BLaER1 treated with 17β-estradiol and CSF1 and Interleukin-3, amounts not matched to agents 10 nM and 100 nM (cell line): ENCODE measurements at regions not wholly inside any gene's neighbourhood (a gene's known extent, or its start where the extent isn't known, plus 50 kb on each side); places are given as distances from the start of the nearest gene placed in this dataset.
"Not testable (repeated sequence)": the region's sequence is repeated elsewhere in the genome, so short reads cannot be mapped to it uniquely, and the experiment has no call there.

Source experiments
- H3K27ac ChIP-seq, 11 experiments: shearing (Covaris generic); formaldehyde crosslinking; 2 replicates each; pipeline ENCODE4 v1.8.1; 2022
- H3K27me3 ChIP-seq, 11 experiments: shearing (Covaris generic); formaldehyde crosslinking; 2 replicates each; pipeline ENCODE4 v1.8.1; 2022
- H3K36me3 ChIP-seq, 11 experiments: shearing (Covaris generic); formaldehyde crosslinking; 2 replicates each; pipeline ENCODE4 v1.8.1; 2022
- H3K4me1 ChIP-seq, 10 experiments: shearing (Covaris generic); formaldehyde crosslinking; 2 replicates each; pipeline ENCODE4 v1.8.1; 2022
- H3K4me2 ChIP-seq, 11 experiments: shearing (Covaris generic); formaldehyde crosslinking; 2 replicates each; pipeline ENCODE4 v1.8.1; 2022
- H3K4me3 ChIP-seq, 10 experiments: shearing (Covaris generic); formaldehyde crosslinking; 2 replicates each; pipeline ENCODE4 v1.8.1; 2022
- H3K9ac ChIP-seq, 11 experiments: shearing (Covaris generic); formaldehyde crosslinking; 2 replicates each; pipeline ENCODE4 v1.8.1; 2022
- H3K9me3 ChIP-seq, 11 experiments: shearing (Covaris generic); formaldehyde crosslinking; replicated peaks in 1 of 11; 2 replicates each; pipeline ENCODE4 v1.8.1; 2022
- H4K20me1 ChIP-seq, 11 experiments: shearing (Covaris generic); formaldehyde crosslinking; 2 replicates each; pipeline ENCODE4 v1.8.1; 2022
- Cebpa-rat ChIP-seq, 11 experiments: shearing (Covaris generic); IDR thresholded peaks; 2 replicates each; pipeline ENCODE4 v1.8.1; 2022

DNA sequence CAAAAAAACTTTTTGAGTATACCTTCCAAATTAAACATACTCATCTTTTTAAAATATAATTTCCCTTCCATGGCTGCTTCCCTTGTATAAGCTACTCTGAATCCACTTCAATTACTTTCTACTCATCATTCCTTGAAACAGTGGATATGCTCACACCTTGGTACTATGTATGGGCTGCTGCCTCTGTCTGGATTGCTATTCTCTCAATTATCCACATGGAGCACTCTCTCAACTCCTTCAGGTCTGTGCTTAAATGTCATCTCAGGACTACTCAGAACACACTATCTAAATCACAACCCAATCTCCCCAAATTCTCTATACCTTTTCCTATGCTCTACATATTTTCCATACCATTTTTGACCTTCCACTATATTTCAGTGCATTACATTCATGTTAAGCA, 898.9 kb upstream of the EPHA5 start:
- H3K27ac ChIP-seq: no peak overlapping the region
- no peaks in the 10 kb centered on the region for H3K27me3 ChIP-seq
- no peak overlapping the region for H3K4me3 ChIP-seq
- H3K4me2 ChIP-seq: no peak overlapping the region
- no peak overlapping the region for H3K9ac ChIP-seq
- no peaks in the 10 kb centered on the region for H4K20me1 ChIP-seq
- no peaks in the 10 kb centered on the region for H3K36me3 ChIP-seq
- TF ChIP-seq Cebpa-rat (IDR thresholded peaks at IDR 0.05): no peak
- H3K9me3 ChIP-seq: no peaks in the 10 kb centered on the region
- H3K4me1 ChIP-seq: no peaks in the 10 kb centered on the region

DNA sequence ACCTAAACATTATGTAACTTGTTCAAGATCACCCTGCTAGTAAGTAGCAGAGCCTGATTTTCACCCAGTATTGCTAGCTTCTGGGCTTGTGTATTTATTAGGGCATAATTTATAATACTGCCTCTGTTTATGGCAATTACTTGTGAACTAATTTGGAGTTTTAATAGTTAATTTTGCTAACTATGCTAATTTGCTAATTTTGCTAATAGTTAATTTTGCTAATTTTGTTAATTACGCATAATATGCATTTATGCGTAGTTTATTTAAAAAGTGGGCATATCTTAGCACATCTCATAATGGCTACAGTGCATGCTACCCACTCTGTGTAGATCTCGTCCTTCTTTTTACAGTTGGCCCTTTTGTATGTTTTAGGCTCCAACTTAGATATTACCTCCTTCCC, 898.1 kb upstream of the EPHA5 start:
- Histone ChIP-seq H3K4me1 (no peaks in the 10 kb centered on the region), H3K27ac (no peak overlapping the region), H3K4me2 (no peak overlapping the region), H3K9ac (no peak overlapping the region), H3K27me3 (no peaks in the 10 kb centered on the region), H3K36me3 (no peaks in the 10 kb centered on the region), H4K20me1 (no peaks in the 10 kb centered on the region), H3K9me3 (no peaks in the 10 kb centered on the region), H3K4me3 (no peak overlapping the region)
- TF ChIP-seq Cebpa-rat (IDR thresholded peaks at IDR 0.05): no peak

GRCh38 chr4:66568001-66568400, 897.7 kb upstream of the EPHA5 start:
- Histone ChIP-seq H3K27me3 (no peaks in the 10 kb centered on the region), H3K4me3 (no peak overlapping the region), H3K27ac (no peak overlapping the region), H3K9ac (no peak overlapping the region), H3K9me3 (no peaks in the 10 kb centered on the region), H3K36me3 (no peaks in the 10 kb centered on the region), H3K4me2 (no peak overlapping the region), H4K20me1 (no peaks in the 10 kb centered on the region), H3K4me1 (no peaks in the 10 kb centered on the region)
- no peak for TF ChIP-seq Cebpa-rat (IDR thresholded peaks at IDR 0.05)

GRCh38 chr4:66567551-66567950, 897.3 kb upstream of the EPHA5 start:
- TF ChIP-seq Cebpa-rat (IDR thresholded peaks at IDR 0.05): no peak
- H3K4me1 ChIP-seq: no peaks in the 10 kb centered on the region
- no peak overlapping the region for H3K9ac ChIP-seq
- H4K20me1 ChIP-seq: no peaks in the 10 kb centered on the region
- H3K9me3 ChIP-seq: no peaks in the 10 kb centered on the region
- H3K36me3 ChIP-seq: no peaks in the 10 kb centered on the region
- H3K4me3 ChIP-seq: no peak overlapping the region
- H3K27me3 ChIP-seq: no peaks in the 10 kb centered on the region
- no peak overlapping the region for H3K27ac ChIP-seq
- H3K4me2 ChIP-seq: no peak overlapping the region

DNA sequence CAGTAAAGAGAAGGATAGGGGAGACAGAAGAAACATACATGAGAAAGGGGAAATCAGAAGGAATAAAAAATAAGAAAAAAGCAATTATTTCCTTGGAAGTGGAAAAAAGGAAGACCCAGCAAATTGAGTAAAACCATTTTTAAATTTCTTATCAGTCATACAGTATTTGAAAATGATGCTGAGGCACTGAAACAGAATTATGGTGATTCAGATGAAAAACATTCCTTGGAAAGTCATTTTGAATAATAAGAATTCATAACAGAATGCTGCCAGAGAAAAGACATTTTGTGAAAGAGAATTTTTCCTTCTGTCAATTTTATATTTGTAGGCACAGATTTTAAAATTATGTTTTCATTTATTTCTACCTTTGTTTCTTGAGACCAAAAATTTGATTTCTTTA, 895.5 kb upstream of the EPHA5 start:
- no peak overlapping the region for H3K9ac ChIP-seq
- H3K27me3 ChIP-seq: no peaks in the 10 kb centered on the region
- H3K4me3 ChIP-seq: no peak overlapping the region
- no peak for TF ChIP-seq Cebpa-rat (IDR thresholded peaks at IDR 0.05)
- no peaks in the 10 kb centered on the region for H3K4me1 ChIP-seq
- peaks cover 0 to 8% (median 7%) of the 10 kb centered on the region in 11 experiments; a peak in 13 of 22 replicates for H3K9me3 ChIP-seq
- no peak overlapping the region for H3K4me2 ChIP-seq
- H3K27ac ChIP-seq: no peak overlapping the region
- H3K36me3 ChIP-seq: no peaks in the 10 kb centered on the region
- H4K20me1 ChIP-seq: no peaks in the 10 kb centered on the region

GRCh38 chr4:66564901-66565651, 894.8 kb upstream of the EPHA5 start:
- Histone ChIP-seq H3K4me1 (no peaks in the 10 kb centered on the region), H3K27ac (no peak overlapping the region), H3K27me3 (no peaks in the 10 kb centered on the region), H3K9ac (no peak overlapping the region), H4K20me1 (no peaks in the 10 kb centered on the region), H3K4me3 (no peak overlapping the region), H3K36me3 (no peaks in the 10 kb centered on the region), H3K4me2 (no peak overlapping the region), H3K9me3 (peaks cover 0 to 8% (median 7%) of the 10 kb centered on the region in 11 experiments; a peak in 13 of 22 replicates)
- no peak for TF ChIP-seq Cebpa-rat (IDR thresholded peaks at IDR 0.05)

GRCh38 chr4:66562276-66562806, 892.1 kb upstream of the EPHA5 start:
- TF ChIP-seq Cebpa-rat (IDR thresholded peaks at IDR 0.05): no peak
- H3K4me1 ChIP-seq: no peaks in the 10 kb centered on the region
- H3K9ac ChIP-seq: no peak overlapping the region
- no peak overlapping the region for H3K27ac ChIP-seq
- no peak overlapping the region for H3K4me3 ChIP-seq
- H4K20me1 ChIP-seq: no peaks in the 10 kb centered on the region
- H3K27me3 ChIP-seq: no peaks in the 10 kb centered on the region
- no peak overlapping the region for H3K4me2 ChIP-seq
- no peaks in the 10 kb centered on the region for H3K36me3 ChIP-seq
- peaks cover 0 to 8% (median 7%) of the 10 kb centered on the region in 11 experiments; a peak in 13 of 22 replicates for H3K9me3 ChIP-seq

- not testable (repeated sequence) for H3K36me3 ChIP-seq, H3K27me3 ChIP-seq, H3K4me3 ChIP-seq, H3K27ac ChIP-seq, H3K9ac ChIP-seq, H3K9me3 ChIP-seq, H3K4me1 ChIP-seq, H4K20me1 ChIP-seq, H3K4me2 ChIP-seq
Measured at GRCh38 chr4:66561465-66562053, 891.3 kb upstream of the EPHA5 start.

DNA sequence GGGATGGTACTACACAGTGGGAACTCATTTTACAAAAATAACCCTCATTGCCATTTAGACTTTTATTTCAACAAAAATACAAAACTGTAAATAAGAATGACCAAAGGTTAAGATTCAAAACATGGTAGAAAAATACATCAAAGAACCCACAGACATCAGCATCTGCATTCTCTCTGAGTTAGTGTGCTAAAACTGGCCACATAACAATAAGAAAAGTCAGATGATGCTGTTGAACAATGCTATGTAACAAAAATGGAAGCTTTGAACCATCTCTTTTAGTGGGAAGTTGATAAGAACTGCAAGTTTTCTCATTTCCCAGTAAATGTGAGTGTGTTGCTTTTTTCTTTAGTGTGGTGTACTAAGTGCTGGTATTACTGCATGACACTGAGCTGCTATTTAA, 888.4 kb upstream of the EPHA5 start:
- H4K20me1 ChIP-seq: no peaks in the 10 kb centered on the region
- H3K9ac ChIP-seq: no peak overlapping the region
- H3K4me2 ChIP-seq: no peak overlapping the region
- H3K4me1 ChIP-seq: no peaks in the 10 kb centered on the region
- no peak for TF ChIP-seq Cebpa-rat (IDR thresholded peaks at IDR 0.05)
- H3K27ac ChIP-seq: no peak overlapping the region
- peaks cover 0 to 8% (median 7%) of the 10 kb centered on the region in 11 experiments; a peak in 13 of 22 replicates for H3K9me3 ChIP-seq
- H3K36me3 ChIP-seq: no peaks in the 10 kb centered on the region
- H3K4me3 ChIP-seq: no peak overlapping the region
- H3K27me3 ChIP-seq: no peaks in the 10 kb centered on the region
